ENCODE measurements at regions not wholly inside any gene's neighbourhood (a gene's known extent, or its start where the extent isn't known, plus 50 kb on each side); places are given as distances from the start of the nearest gene placed in this dataset.
"Not testable (repeated sequence)": the region's sequence is repeated elsewhere in the genome, so short reads cannot be mapped to it uniquely, and the experiment has no call there.

GRCh38 chr19:28737021-28737895, 475.7 kb downstream of the UQCRFS1 start:
- DNase-seq (ENCODE audit: low read depth) = no peak

GRCh38 chr19:28736528-28736927, 476.4 kb downstream of the UQCRFS1 start:
- DNase-seq (ENCODE audit: low read depth) = no peak

DNA sequence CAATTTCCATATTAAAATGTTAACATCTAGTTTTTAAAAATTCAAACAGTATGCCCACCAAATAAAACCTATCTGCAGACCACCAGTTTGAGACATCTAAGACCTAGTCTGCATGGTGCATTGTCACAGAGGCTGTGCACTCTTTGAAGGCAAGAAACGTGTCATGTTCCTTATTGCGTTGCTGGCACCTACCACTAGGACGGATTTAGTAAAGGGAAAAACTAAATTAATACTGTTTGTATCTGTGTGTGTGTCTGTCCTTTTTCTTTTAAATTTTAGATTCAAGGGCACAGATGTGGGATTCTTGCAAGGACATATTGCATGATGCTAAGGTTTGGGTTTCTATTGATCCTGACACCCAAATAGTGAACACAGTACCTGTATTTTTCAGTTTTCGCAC, 481.4 kb downstream of the UQCRFS1 start:
- no peak for DNase-seq (ENCODE audit: low read depth)

DNA sequence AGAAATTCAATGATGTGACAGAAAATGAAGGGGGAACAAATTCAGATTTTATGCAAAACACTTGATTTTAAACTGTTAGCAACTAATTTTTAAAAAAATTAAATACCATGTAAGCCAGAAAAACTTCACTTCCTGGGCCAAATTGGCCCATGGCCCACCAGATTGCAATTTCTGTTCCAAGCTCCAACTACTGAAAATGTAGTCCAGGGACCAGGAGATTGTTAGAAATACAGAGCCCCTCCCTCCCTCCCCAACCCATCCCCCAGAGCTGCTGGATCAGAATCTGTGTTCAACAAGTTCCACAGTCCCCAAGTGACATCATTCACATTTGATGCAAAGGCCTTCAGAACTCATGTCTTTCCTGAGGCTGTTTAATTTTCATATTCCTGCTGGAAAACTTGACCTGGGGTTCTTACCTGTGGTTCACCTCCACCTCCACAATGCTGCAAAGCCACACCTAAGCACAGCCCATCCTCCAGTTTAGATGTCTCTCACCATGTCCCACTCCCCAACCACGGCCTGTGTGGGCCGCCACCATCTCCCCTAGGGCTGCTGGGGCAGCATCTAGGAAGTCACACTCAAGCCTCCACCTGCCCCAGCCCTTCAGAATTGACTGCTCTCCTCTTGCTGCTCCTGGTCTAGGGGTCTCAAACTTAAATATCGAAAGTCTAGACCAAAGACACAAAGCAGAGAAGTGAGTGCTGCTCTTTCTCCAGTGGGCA, 482.0 kb downstream of the UQCRFS1 start:
- DNase-seq (ENCODE audit: low read depth) = no peak

DNA sequence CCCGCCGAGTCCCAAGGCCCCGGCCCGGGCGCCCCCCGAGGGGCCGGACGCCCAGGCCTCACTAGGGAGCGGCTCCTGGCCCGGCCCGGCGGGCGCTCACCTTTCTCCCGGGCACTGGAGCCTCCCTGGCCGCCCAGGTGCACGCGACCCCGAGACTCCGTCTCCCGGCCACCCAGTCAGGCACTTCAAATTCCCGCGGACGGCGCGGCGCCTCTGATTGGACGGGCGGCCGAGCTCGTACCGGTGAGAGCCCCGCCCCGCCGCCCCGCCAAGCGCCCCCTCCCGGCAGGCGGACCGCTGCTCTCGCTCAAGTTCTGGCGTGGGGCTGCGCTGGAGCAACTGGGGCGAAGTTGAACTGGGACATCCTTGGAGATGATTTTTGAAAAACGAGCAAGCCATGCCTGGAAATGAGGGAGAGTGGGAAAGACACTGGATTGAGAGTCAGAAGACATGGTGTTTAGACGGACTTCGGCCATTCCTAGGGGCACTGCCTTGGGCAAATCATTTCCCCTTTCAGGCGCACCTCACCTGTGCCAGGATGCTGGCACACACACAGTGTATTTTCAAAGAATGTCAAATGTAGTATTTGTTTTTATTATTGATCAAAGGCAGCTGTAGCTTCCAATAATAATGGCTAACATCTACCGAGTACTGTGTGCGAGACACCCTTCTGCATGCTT, 485.3 kb downstream of the UQCRFS1 start:
- DNase-seq (ENCODE audit: low read depth) = no peak

DNA sequence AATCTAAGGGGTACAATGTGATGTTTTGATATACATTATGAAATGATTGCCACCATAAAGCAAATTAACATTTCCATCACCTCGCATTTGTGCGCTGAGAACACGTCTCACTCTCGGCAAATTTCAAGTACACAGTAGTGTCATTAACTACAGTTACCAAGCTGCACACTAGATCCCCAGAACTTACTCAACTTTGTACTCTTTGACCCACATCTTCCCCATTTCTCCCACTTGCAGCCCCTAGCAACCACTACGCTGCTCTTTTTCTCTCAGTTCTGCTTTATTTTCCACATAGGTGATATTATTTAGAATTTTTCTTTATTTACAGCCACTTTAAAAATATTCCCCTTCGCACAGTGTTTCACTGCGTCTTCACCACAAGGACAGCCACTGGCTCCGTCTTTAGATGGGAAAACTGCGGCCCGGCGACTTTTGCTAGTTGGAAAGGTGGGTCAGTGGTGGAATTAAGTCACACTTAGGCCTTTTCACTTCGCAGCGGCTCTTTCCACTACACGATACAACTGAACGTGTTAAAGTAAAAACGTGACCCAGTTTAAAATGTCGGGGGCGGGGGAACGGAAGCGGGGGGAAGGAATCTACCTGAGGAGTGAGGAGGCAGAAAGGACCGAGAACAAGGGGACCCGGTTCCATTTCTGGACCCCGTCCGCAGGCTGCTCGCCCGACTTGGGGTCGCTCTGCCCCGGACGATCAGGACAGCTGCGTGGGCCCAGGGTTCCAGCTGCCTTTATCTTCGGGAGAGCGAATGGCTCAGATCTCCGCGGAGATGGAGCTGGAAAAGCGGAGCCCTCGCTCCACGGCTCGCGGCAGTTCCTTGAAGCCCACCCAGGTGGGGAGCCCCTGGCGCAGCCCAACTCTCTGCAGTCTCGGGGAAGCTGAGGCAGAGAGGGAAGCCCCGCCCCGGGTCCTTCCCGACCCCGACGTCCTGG, 486.1 kb downstream of the UQCRFS1 start:
- no peak for DNase-seq (ENCODE audit: low read depth)

DNA sequence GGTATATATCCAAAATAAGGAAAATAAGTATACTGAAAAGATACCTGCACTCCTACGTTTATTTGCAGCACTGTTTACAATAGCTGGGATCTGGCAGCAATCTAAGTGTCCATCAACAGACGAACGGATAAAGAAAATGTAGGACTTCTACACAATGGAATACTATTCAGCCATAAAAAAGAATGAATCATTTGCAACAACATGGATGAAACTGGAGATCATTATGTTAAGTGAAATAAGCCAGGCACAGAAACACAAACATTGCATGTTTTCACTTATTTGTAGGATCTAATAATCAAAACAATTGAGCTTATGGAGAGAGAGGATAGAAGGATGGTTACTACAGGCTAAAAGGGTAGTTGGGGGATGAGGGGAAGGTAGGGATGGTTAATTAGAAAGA, 494.0 kb downstream of the UQCRFS1 start:
- no peak for DNase-seq (ENCODE audit: low read depth)

DNA sequence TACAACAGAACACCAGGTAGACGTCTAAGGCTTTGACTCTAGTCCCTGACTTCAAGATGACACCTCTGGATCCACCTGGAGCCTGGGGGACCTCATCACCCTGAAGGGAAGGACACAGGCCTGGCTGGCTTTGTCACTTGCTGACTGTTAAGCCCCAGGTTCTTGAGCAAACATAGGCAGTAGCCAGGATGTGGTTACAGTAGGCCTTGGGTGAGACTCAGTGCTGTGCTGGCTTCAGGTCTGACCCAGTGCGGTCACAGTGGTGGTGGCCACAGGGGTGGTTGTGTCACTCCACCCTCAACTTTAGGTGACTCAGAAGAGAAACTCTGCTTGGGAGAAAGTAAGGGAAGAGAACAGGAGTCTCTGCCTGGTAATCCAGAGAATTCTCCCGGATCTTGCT, 497.8 kb downstream of the UQCRFS1 start:
- no peak for DNase-seq (ENCODE audit: low read depth)

DNA sequence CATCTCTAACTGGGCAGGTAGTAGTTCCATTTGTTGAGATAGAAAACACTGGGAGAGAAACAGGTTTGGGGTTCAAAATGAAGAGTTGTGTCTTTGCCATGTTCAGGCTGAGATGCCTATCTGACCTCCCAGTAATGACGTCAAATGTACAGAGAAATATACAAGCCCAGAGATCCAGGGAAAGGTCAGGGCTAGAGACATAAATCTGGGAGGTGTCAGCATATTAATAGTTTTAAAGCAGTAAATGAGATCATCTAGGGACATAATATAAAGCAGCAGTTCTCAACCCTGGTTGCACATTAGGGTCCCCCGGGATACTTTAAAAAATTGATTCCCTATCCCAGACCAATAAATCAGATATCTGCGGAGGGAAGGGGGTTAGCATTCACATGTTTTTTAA, 501.5 kb downstream of the UQCRFS1 start:
- DNase-seq (ENCODE audit: low read depth) = no peak

GRCh38 chr19:28710278-28710677, 502.7 kb downstream of the UQCRFS1 start:
- no peak for DNase-seq (ENCODE audit: low read depth)

GRCh38 chr19:28706693-28707092, 506.3 kb downstream of the UQCRFS1 start:
- no peak for DNase-seq (ENCODE audit: low read depth)

DNA sequence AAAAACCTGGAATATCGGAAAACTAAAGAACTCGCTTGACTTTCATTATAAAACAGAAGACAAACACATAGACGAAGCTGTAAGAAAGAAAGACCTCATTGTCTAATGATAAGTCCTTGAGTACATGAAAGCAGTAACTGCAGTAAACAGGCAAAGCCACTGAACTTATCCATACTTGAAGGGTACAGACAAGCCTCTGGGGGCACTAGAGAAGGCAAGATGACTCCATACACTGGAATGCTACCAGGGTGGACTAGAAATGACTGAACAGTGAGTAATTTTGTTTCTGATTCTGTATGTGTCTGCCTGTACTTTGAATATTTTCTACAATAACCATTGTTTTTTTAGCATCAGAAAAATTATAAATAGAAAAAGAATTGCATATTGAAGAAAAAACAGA, 507.9 kb downstream of the UQCRFS1 start:
- no peak for DNase-seq (ENCODE audit: low read depth)

DNA sequence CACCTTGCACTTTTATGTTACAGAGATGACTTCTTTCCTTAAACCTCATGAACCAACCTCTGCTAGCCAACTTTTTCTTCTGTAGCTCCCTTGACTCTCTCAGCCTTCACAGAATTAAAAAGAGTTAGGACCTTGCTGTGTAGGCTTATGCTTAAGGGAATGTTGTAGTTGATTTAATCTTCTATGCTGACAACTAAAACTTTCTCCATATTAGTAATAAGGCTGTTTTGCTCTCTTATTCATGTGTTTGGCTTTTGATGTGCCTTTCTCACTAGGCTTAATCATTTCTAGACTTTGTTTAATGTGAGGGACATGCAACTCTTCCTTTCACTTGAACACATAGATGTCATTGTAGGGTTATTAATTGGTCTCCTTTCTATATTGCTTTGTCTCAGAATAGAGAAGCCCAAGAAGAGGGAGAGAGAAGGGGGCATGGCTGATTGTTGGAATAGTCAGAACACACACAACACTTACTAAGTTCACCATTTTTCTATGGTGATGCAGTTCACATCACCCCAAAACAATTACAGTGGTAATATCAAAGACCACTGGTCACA, 509.5 kb downstream of the UQCRFS1 start:
- no peak for DNase-seq (ENCODE audit: low read depth)

DNA sequence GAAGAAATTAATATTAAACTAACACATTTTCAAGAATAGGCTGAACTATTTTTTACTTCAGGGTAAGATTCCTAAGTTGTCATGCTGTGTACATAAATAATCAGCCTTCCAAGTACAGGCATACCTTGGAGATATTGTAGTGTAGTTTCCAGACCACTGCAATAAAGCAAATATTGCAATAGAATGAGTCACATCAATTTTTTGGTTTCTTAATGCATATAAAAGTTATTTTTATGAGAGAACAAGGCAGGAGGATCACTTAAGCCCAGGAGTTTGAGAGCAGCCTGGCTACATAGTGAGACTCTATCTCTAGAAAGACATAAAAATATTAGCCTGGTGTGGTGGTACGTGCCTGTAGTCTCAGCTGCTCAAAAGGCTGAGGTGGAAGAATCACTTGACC, 511.5 kb downstream of the UQCRFS1 start:
- no peak for DNase-seq (ENCODE audit: low read depth)

- no peak for DNase-seq (ENCODE audit: low read depth)
Observed at GRCh38 chr19:28700176-28700575, 512.8 kb downstream of the UQCRFS1 start.

DNA sequence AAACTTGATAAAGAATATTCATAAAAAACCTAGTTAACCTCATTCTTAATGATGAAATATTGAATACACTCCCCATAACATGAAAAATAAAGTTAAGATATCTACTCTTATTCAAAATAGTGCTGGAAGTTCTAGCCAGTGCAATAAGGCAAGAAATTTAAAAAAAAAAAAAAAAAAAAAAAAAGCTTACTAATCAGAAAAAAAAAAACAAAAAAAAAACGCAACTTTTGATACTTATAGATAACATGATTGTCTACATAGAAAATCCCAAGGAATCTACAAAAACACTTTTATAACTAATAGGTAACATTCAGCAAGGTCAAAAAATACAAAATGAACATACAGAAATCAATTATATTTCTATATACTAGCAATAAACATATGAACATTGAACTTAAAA, 515.6 kb downstream of the UQCRFS1 start:
- no peak for DNase-seq (ENCODE audit: low read depth)

- no peak for DNase-seq (ENCODE audit: low read depth)
Observed at GRCh38 chr19:28694812-28695211, 518.1 kb downstream of the UQCRFS1 start.

DNA sequence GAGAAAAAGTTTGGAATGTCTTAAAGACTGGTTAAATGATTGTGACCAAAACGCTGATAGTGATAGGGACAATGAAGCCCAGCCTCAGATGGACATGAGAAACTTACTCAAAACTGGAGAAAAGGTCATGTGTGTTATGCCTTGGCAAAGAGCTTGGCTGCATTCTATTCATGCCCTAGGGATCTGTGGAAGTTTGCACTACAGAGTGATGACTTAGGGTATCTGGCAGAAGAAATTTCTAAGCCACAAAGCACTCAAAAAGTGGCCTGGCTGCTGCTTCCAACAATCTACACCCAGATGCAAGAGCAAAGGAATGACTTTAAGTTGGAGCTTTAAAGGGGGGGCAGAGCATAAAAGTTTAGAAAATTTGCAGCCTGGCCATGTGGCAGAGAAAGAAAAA, 521.3 kb downstream of the UQCRFS1 start:
- no peak for DNase-seq (ENCODE audit: low read depth)

DNA sequence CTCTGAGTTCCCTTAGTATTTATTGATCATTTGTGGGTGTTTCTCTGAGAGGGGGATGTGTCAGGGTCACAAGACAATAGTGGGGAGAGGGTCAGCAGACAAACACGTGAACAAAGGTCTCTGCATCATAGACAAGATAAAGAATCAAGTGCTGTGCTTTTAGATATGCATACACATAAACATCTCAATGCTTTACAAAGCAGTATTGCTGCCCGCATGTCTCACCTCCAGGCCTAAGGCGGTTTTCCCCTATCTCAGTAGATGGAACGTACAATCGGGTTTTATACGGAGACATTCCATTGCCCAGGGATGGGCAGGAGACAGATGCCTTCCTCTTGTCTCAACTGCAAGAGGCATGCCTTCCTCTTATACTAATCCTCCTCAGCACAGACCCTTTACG, 523.5 kb downstream of the UQCRFS1 start:
- not testable (repeated sequence) for DNase-seq (ENCODE audit: low read depth)

DNA sequence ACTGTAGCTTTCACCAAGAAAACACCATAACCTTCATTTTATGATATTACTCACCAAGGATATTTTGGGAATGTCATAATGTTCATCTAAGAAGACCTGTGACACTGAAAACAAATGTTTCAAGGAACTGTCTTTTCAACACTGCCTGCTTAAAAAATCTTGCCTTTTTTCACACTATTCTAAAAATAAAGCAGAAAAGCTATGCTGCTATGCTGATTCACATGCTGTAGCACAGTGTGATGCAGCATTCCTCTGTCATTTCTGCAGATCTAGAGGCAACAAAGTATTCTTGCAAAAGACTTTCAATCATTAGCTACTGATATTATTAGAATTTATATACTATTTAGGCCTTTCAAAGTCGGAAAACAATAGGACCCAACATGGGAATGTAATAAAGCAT, 525.7 kb downstream of the UQCRFS1 start:
- DNase-seq (ENCODE audit: low read depth) = no peak

GRCh38 chr19:28686756-28687155, 526.2 kb downstream of the UQCRFS1 start:
- no peak for DNase-seq (ENCODE audit: low read depth)
